ENCODE measurements at regions not wholly inside any gene's neighbourhood (a gene's known extent, or its start where the extent isn't known, plus 50 kb on each side); places are given as distances from the start of the nearest gene placed in this dataset.
"Not testable (repeated sequence)": the region's sequence is repeated elsewhere in the genome, so short reads cannot be mapped to it uniquely, and the experiment has no call there.

- DNase-seq (ENCODE audit: low read depth) = no peak
These were observed 273.9 kb downstream of the IGSF11 start for GRCh38 chr3:118760585-118761290.

GRCh38 chr3:118761291-118761606 is 273.4 kb downstream of the IGSF11 start:
- no peak for DNase-seq (ENCODE audit: low read depth)

- no peak for DNase-seq (ENCODE audit: low read depth)
These were observed 268.9 kb downstream of the IGSF11 start for GRCh38 chr3:118765636-118766305.

GRCh38 chr3:118766306-118766669 is 268.4 kb downstream of the IGSF11 start:
- no peak for DNase-seq (ENCODE audit: low read depth)

- no peak for DNase-seq (ENCODE audit: low read depth)
These were observed 262.6 kb downstream of the IGSF11 start for GRCh38 chr3:118772036-118772435.

- no peak for DNase-seq (ENCODE audit: low read depth)
These were observed 262.1 kb downstream of the IGSF11 start for GRCh38 chr3:118772547-118773011.

- no peak for DNase-seq (ENCODE audit: low read depth)
These were observed 259.6 kb downstream of the IGSF11 start for GRCh38 chr3:118775021-118775420.

GRCh38 chr3:118778201-118778600 is 256.4 kb downstream of the IGSF11 start:
- DNase-seq (ENCODE audit: low read depth) = no peak

GRCh38 chr3:118781232-118781631 is 253.4 kb downstream of the IGSF11 start:
- no peak for DNase-seq (ENCODE audit: low read depth)

GRCh38 chr3:118781839-118782238 is 252.8 kb downstream of the IGSF11 start:
- DNase-seq (ENCODE audit: low read depth) = no peak

GRCh38 chr3:118782755-118783202 is 251.9 kb downstream of the IGSF11 start:
- no peak for DNase-seq (ENCODE audit: low read depth)

GRCh38 chr3:118785415-118785814 is 249.2 kb downstream of the IGSF11 start:
- no peak for DNase-seq (ENCODE audit: low read depth)

GRCh38 chr3:118791246-118791645 is 243.4 kb downstream of the IGSF11 start:
- no peak for DNase-seq (ENCODE audit: low read depth)

- no peak for DNase-seq (ENCODE audit: low read depth)
These were observed 242.5 kb downstream of the IGSF11 start for GRCh38 chr3:118792191-118792590.

- DNase-seq (ENCODE audit: low read depth) = no peak
These were observed 241.5 kb downstream of the IGSF11 start for GRCh38 chr3:118793176-118793575.

GRCh38 chr3:118799303-118799702 is 235.3 kb downstream of the IGSF11 start:
- no peak for DNase-seq (ENCODE audit: low read depth)

- no peak for DNase-seq (ENCODE audit: low read depth)
These were observed 232.7 kb downstream of the IGSF11 start for GRCh38 chr3:118801899-118802298.

GRCh38 chr3:118802325-118803095 is 232.1 kb downstream of the IGSF11 start:
- DNase-seq (ENCODE audit: low read depth) = no peak

- DNase-seq (ENCODE audit: low read depth) = no peak
These were observed 231.6 kb downstream of the IGSF11 start for GRCh38 chr3:118803096-118803476.

GRCh38 chr3:118805007-118805406 is 229.6 kb downstream of the IGSF11 start:
- DNase-seq (ENCODE audit: low read depth) = no peak

- DNase-seq (ENCODE audit: low read depth) = no peak
These were observed 228.2 kb downstream of the IGSF11 start for GRCh38 chr3:118806423-118806822.

- DNase-seq (ENCODE audit: low read depth) = not testable (repeated sequence)
These were observed 227.3 kb downstream of the IGSF11 start for GRCh38 chr3:118807349-118807748.

GRCh38 chr3:118808723-118809122 is 225.9 kb downstream of the IGSF11 start:
- DNase-seq (ENCODE audit: low read depth) = no peak

Data from forelimb muscle (tissue), 1 donor.